Loucy (cell line): ENCODE measurements at regions not wholly inside any gene's neighbourhood (a gene's known extent, or its start where the extent isn't known, plus 50 kb on each side); places are given as distances from the start of the nearest gene placed in this dataset.
"Not testable (repeated sequence)": the region's sequence is repeated elsewhere in the genome, so short reads cannot be mapped to it uniquely, and the experiment has no call there.

Experiments used
- H2AFZ ChIP-seq: fragments of 200-600 bp; sonication (generic); 2 replicates; pipeline ENCODE4 v1.6.0; 2016; ENCODE audit warnings: antibody characterized with exemption, mild to moderate bottlenecking, low read length, moderate library complexity
- H3F3A ChIP-seq: fragments of 200-600 bp; 2 replicates; pipeline ENCODE4 v1.6.0; 2016; ENCODE audit warnings: antibody characterized with exemption, low read depth, mild to moderate bottlenecking
- H3K27me3 ChIP-seq: fragments of 200-600 bp; sonication (generic); 2 replicates; pipeline ENCODE4 v1.6.1; 2014; ENCODE audit warnings: low read length, mild to moderate bottlenecking; ENCODE audit not compliant: insufficient read depth, poor library complexity, severe bottlenecking
- H3K36me3 ChIP-seq: fragments of 200-600 bp; sonication (generic); 2 replicates; pipeline ENCODE4 v1.6.1; 2016; ENCODE audit warnings: low read length; ENCODE audit not compliant: insufficient read depth
- H3K4me1 ChIP-seq: fragments of 200-600 bp; sonication (generic); 2 replicates; pipeline ENCODE4 v1.5.1; 2014; ENCODE audit warnings: low read length, mild to moderate bottlenecking; ENCODE audit not compliant: insufficient read depth, poor library complexity, severe bottlenecking
- H3K4me2 ChIP-seq: fragments of 200-600 bp; sonication (generic); 2 replicates; pipeline ENCODE4 v1.6.0; 2014; ENCODE audit warnings: antibody characterized with exemption, low read length, low read depth, mild to moderate bottlenecking; ENCODE audit not compliant: poor library complexity, severe bottlenecking
- H3K4me3 ChIP-seq: fragments of 200-600 bp; sonication (generic); 2 replicates; pipeline ENCODE4 v1.5.1; 2014; ENCODE audit warnings: low read length, mild to moderate bottlenecking, mixed read lengths; ENCODE audit not compliant: poor library complexity, severe bottlenecking
- H3K79me2 ChIP-seq: fragments of 200-600 bp; sonication (generic); 2 replicates; pipeline ENCODE4 v1.6.1; 2014; ENCODE audit warnings: low read length; ENCODE audit not compliant: insufficient read depth
- H3K9ac ChIP-seq: fragments of 200-600 bp; sonication (generic); 2 replicates; pipeline ENCODE4 v1.6.0; 2014; ENCODE audit warnings: mild to moderate bottlenecking, low read depth, low read length, moderate library complexity; ENCODE audit not compliant: poor library complexity, severe bottlenecking
- H3K9me2 ChIP-seq: fragments of 200-600 bp; sonication (generic); replicated peaks from 2 replicates; pipeline ENCODE4 v1.6.1; 2016; ENCODE audit warnings: low read depth, low read length, mixed read lengths
- H3K9me3 ChIP-seq: fragments of 200-600 bp; sonication (generic); 2 replicates; pipeline ENCODE4 v1.6.1; 2014; ENCODE audit warnings: mild to moderate bottlenecking, antibody characterized with exemption, low read length, low read depth; ENCODE audit not compliant: insufficient read depth
- H4K20me1 ChIP-seq: fragments of 200-600 bp; sonication (generic); 2 replicates; pipeline ENCODE4 v1.6.0; 2014; ENCODE audit warnings: antibody characterized with exemption, low read length, mild to moderate bottlenecking; ENCODE audit not compliant: insufficient read depth, poor library complexity, severe bottlenecking
- EZH2phosphoT487 ChIP-seq: fragments of 200-600 bp; IDR thresholded peaks from 2 replicates; pipeline ENCODE4 v1.6.1; 2018; ENCODE audit warnings: antibody characterized with exemption, mild to moderate bottlenecking, moderate library complexity, borderline replicate concordance
- TF ChIP-seq, protein P1 (sequence below): fragments of 200-600 bp; sonication (generic); conservative IDR thresholded peaks from 2 replicates; pipeline ENCODE4 v1.5.1; 2014; ENCODE audit warnings: mild to moderate bottlenecking, antibody characterized with exemption, low read length

DNA sequence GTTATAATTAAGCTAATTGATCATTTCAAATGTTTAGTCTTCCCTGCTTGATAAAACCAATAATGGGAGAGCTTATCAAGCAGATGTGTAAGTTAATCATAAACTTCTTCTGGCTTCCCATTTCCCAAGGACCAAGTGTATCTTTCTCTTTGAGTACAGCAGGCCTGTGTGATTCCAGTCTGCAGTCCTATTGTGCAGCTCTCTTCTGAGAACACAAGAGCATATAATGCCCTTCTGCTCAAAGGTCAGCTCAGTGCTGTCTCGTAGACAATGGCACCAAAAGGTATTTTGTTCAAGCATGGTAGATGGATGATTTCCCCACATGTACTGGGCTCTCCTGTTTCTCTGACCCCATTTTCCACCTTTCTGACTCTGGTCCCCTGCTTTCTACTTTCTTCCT, 101.8 kb upstream of the DYRK2 start:
- TF ChIP-seq, protein P1, sequence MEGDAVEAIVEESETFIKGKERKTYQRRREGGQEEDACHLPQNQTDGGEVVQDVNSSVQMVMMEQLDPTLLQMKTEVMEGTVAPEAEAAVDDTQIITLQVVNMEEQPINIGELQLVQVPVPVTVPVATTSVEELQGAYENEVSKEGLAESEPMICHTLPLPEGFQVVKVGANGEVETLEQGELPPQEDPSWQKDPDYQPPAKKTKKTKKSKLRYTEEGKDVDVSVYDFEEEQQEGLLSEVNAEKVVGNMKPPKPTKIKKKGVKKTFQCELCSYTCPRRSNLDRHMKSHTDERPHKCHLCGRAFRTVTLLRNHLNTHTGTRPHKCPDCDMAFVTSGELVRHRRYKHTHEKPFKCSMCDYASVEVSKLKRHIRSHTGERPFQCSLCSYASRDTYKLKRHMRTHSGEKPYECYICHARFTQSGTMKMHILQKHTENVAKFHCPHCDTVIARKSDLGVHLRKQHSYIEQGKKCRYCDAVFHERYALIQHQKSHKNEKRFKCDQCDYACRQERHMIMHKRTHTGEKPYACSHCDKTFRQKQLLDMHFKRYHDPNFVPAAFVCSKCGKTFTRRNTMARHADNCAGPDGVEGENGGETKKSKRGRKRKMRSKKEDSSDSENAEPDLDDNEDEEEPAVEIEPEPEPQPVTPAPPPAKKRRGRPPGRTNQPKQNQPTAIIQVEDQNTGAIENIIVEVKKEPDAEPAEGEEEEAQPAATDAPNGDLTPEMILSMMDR: no peak
- no peak for TF ChIP-seq EZH2phosphoT487

DNA sequence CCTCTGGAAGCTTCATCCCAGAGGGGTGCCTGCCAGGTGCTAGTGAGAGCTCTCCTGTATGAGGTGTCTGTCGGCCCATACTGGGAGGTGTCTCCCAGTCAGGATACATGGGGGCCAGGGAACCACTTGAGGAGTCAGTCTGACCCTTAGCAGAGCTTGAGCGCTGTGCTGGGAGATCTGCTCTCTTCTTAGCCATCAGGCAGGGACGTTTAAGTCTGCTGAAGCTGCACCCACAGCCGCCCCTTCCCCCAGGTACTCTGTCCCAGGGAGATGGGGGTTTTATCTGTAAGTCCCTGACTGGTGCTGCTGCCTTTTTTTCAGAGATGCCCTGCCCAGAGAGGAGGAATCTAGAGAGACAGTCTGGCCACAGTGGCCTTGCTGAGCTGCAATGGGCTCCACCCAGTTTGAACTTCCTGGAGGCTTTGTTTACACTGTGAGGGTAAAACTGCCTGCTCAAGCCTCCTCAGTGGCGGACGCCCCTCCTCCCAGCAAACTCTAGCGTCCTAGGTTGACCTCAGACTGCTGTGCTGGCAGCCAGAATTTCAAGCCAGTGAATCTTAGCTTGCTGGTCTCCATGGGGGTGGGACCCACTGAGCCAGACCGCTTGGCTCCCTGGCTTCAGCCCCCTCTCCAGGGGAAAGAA, 93.3 kb upstream of the DYRK2 start:
- not testable (repeated sequence) for H3K4me1 ChIP-seq, H3K4me3 ChIP-seq, H3K9me3 ChIP-seq, H3K79me2 ChIP-seq, H3K4me2 ChIP-seq, H3K9me2 ChIP-seq, H3K36me3 ChIP-seq, H4K20me1 ChIP-seq, H3F3A ChIP-seq, H3K27me3 ChIP-seq, H3K9ac ChIP-seq
- H2AFZ ChIP-seq: peak overlapping the region; percentile 43; the same call in 1 of the 2 replicates

More for the DNA sequence above, 101.8 kb upstream of the DYRK2 start:
- H3K79me2 ChIP-seq: no peaks in the 10 kb centered on the region
- no peaks in the 10 kb centered on the region for H3K4me1 ChIP-seq
- no peak overlapping the region for H3K4me2 ChIP-seq
- no peaks in the 10 kb centered on the region for H3K27me3 ChIP-seq
- H3F3A ChIP-seq: no peaks in the 10 kb centered on the region
- H2AFZ ChIP-seq: no peak overlapping the region
- H3K9me3 ChIP-seq: no peaks in the 10 kb centered on the region
- H3K4me3 ChIP-seq: no peak overlapping the region
- H3K9me2 ChIP-seq: no peaks in the 10 kb centered on the region
- no peaks in the 10 kb centered on the region for H3K36me3 ChIP-seq
- H4K20me1 ChIP-seq: no peaks in the 10 kb centered on the region
- H3K9ac ChIP-seq: no peak overlapping the region

DNA sequence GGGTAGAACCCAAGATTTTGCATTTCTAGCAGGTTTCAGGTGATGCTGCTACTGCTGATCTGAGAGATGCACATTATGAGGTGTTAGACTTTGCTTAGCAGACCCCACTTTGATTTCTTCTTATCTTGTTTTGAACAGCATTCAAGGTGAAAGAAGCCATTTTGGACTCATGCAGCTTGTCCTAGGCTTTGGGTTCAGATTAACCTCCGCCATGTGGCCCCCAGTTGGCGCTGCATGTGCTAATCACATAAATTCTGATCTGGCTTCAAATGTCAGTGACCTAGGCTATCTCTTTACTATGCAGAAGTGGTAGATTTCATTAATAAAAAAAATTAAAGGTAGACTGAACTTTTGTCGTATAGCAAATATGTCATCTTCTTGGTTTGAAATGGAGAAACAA, 89.8 kb upstream of the DYRK2 start:
- no peak overlapping the region for H3K9ac ChIP-seq
- no peaks in the 10 kb centered on the region for H3K79me2 ChIP-seq
- no peaks in the 10 kb centered on the region for H3K27me3 ChIP-seq
- H2AFZ ChIP-seq: no peak overlapping the region
- H3K4me3 ChIP-seq: no peak overlapping the region
- H3K9me3 ChIP-seq: no peaks in the 10 kb centered on the region
- peaks cover 7% of the 10 kb centered on the region for H3K4me1 ChIP-seq
- H4K20me1 ChIP-seq: no peaks in the 10 kb centered on the region
- no peaks in the 10 kb centered on the region for H3F3A ChIP-seq
- no peaks in the 10 kb centered on the region for H3K9me2 ChIP-seq
- H3K36me3 ChIP-seq: no peaks in the 10 kb centered on the region
- TF ChIP-seq, protein P1: 0 out of 2 replicates have a peak, but pooled peaks have one; percentile 24
- no peak for TF ChIP-seq EZH2phosphoT487
- H3K4me2 ChIP-seq: no peak overlapping the region

DNA sequence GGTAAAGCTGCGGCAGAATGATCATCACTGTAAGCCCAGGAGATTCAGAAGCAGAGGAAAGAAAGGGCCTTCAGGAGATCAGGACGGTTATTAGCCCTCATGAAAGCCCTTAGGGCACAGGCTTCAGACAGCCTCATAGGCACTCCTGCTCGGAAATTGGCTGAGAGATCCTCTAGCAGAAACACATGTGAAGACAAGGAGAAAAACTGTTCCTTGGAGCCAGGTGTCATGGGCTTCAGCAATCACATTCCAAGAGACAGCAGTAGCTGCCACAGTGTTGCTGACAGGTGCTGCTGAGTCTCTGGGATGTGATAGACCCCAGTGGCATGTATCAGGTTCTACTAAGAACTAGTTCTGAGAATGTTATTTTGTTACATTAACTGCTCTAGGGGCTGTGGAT, 88.8 kb upstream of the DYRK2 start:
- no peak overlapping the region for H3K4me2 ChIP-seq
- H2AFZ ChIP-seq: no peak overlapping the region
- H3K27me3 ChIP-seq: no peaks in the 10 kb centered on the region
- no peaks in the 10 kb centered on the region for H3K9me2 ChIP-seq
- TF ChIP-seq EZH2phosphoT487: no peak
- TF ChIP-seq, protein P1: no peak
- no peaks in the 10 kb centered on the region for H3F3A ChIP-seq
- H3K9ac ChIP-seq: no peak overlapping the region
- no peaks in the 10 kb centered on the region for H3K36me3 ChIP-seq
- no peaks in the 10 kb centered on the region for H3K79me2 ChIP-seq
- no peak overlapping the region for H3K4me3 ChIP-seq
- H4K20me1 ChIP-seq: no peaks in the 10 kb centered on the region
- H3K4me1 ChIP-seq: peaks cover 7% of the 10 kb centered on the region
- no peaks in the 10 kb centered on the region for H3K9me3 ChIP-seq
